Endothelial cell of umbilical vein (primary cell): ENCODE measurements at regions not wholly inside any gene's neighbourhood (a gene's known extent, or its start where the extent isn't known, plus 50 kb on each side); places are given as distances from the start of the nearest gene placed in this dataset.

Experiments
- BruUV-seq: library from RNA; stranded (reverse); fragments of 400-500 nt; replicated peaks from 2 replicates; lab custom pipeline; 2021; lab: Mats Ljungman, UMichigan
- CTCF ChIA-PET: fragments of 300-600, 350-600 bp; sonication (Branson Sonifier 250); formaldehyde crosslinking; loops from one replicate; lab custom pipeline; 2021; ENCODE audit warnings: antibody characterized with exemption, inconsistent platforms; lab: Charles Lee
- POLR2A ChIA-PET: fragments of 300-600, 350-600 bp; sonication (Branson Sonifier 250); formaldehyde crosslinking; loops from one replicate; lab custom pipeline; 2021; ENCODE audit warnings: antibody characterized with exemption, inconsistent platforms; lab: Charles Lee
- DNase-seq: peaks from one replicate; pipeline ENCODE4 v3.0.0-alpha.2; 2011; ENCODE audit warnings: low read depth, low spot score
- FAIRE-seq: peaks from 2 replicates; lab custom pipeline; 2011; peaks lifted over from hg19 to GRCh38; lab: Jason Lieb, UNC
- H2AFZ ChIP-seq: 2 replicates; pipeline ENCODE4 v1.6.0; 2012; ENCODE audit warnings: low read depth, low read length, control low read depth, inconsistent platforms
- H3K27ac ChIP-seq: 2 replicates; pipeline ENCODE4 v1.5.1; 2011; ENCODE audit warnings: low read depth, mild to moderate bottlenecking, control low read depth, low read length, moderate library complexity; ENCODE audit not compliant: insufficient read depth
- H3K27me3 ChIP-seq, 2 experiments: 2 replicates each; pipeline versions ENCODE4 v1.6.0 to v1.6.1; 2011; ENCODE audit warnings: low read length in 2 of 2, mixed read lengths in 1 of 2; ENCODE audit not compliant: control insufficient read depth in 2 of 2, insufficient read depth in 2 of 2
- H3K36me3 ChIP-seq, 2 experiments: 2 replicates in 1 of 2; 3 replicates in 1 of 2; pipeline ENCODE4 v1.5.1; 2011; ENCODE audit warnings: low read length in 2 of 2, mild to moderate bottlenecking in 1 of 2, moderate library complexity in 1 of 2; ENCODE audit not compliant: control insufficient read depth in 2 of 2, insufficient read depth in 2 of 2; ENCODE audit errors: extremely low read depth in 1 of 2
- H3K4me1 ChIP-seq: 3 replicates; pipeline ENCODE4 v1.5.1; 2011; ENCODE audit warnings: mild to moderate bottlenecking, low read length; ENCODE audit not compliant: control insufficient read depth, insufficient read depth; ENCODE audit errors: extremely low read depth
- H3K4me2 ChIP-seq: 2 replicates; pipeline ENCODE4 v1.6.1; 2011; ENCODE audit warnings: low read length, control low read depth, mixed read lengths; ENCODE audit not compliant: insufficient read depth
- H3K4me3 ChIP-seq, 3 experiments: fragments of 200-600 bp in 1 of 3; sonication (generic), shearing (Covaris generic) in 1 of 3; replicated peaks in 1 of 3; 2 replicates each; pipeline ENCODE4 v1.5.1; 2011 to 2016; ENCODE audit warnings: control low read depth in 3 of 3, low read length in 3 of 3, mild to moderate bottlenecking in 2 of 3, inconsistent platforms in 1 of 3, low read depth in 1 of 3, moderate library complexity in 1 of 3; ENCODE audit not compliant: insufficient read depth in 1 of 3
- H3K79me2 ChIP-seq: 2 replicates; pipeline ENCODE4 v1.6.0; 2012; ENCODE audit warnings: low read length, inconsistent platforms; ENCODE audit not compliant: control insufficient read depth, insufficient read depth
- H3K9ac ChIP-seq: replicated peaks from 2 replicates; pipeline ENCODE3; 2011; ENCODE audit warnings: low read length, control low read depth; ENCODE audit not compliant: insufficient read depth; ENCODE audit errors: extremely low read depth
- H3K9me1 ChIP-seq: replicated peaks from 3 replicates; pipeline ENCODE4 v1.6.0; 2011; ENCODE audit warnings: mild to moderate bottlenecking, low read length; ENCODE audit not compliant: control insufficient read depth, insufficient read depth; ENCODE audit errors: extremely low read depth
- H3K9me3 ChIP-seq: replicated peaks from 2 replicates; pipeline ENCODE4 v1.5.1; 2012; ENCODE audit warnings: low read length, inconsistent platforms; ENCODE audit not compliant: control insufficient read depth, insufficient read depth
- H4K20me1 ChIP-seq: replicated peaks from 2 replicates; pipeline ENCODE3; 2011; ENCODE audit warnings: mild to moderate bottlenecking, low read length; ENCODE audit not compliant: control insufficient read depth, insufficient read depth; ENCODE audit errors: extremely low read depth
- EZH2 ChIP-seq: IDR thresholded peaks from 2 replicates; pipeline ENCODE4 v1.6.1; 2012; ENCODE audit warnings: borderline replicate concordance, low read depth, mild to moderate bottlenecking, moderate library complexity, low read length, inconsistent platforms; ENCODE audit not compliant: severe bottlenecking
- FOS ChIP-seq: IDR thresholded peaks from 2 replicates; pipeline ENCODE4 v1.6.1; 2011; ENCODE audit warnings: mild to moderate bottlenecking, low read length, moderate library complexity, borderline replicate concordance; ENCODE audit not compliant: insufficient read depth
- GATA2 ChIP-seq: IDR thresholded peaks from 2 replicates; pipeline ENCODE4 v1.7.0; 2011; ENCODE audit warnings: low read depth, mild to moderate bottlenecking, moderate library complexity, mixed read lengths, low read length; ENCODE audit not compliant: insufficient read length, insufficient read depth
- JUN ChIP-seq: IDR thresholded peaks from 2 replicates; pipeline ENCODE4 v1.6.1; 2011; ENCODE audit warnings: borderline replicate concordance, low read depth; ENCODE audit not compliant: insufficient read length, insufficient read depth
- MYC ChIP-seq: IDR thresholded peaks from one replicate; pipeline ENCODE4 v1.6.1; 2011; ENCODE audit warnings: mild to moderate bottlenecking, low read depth, low read length
- POLR2A ChIP-seq: IDR thresholded peaks from 2 replicates; pipeline ENCODE4 v1.6.1; 2012; ENCODE audit warnings: low read depth, mild to moderate bottlenecking, control low read depth, low read length
- POLR2AphosphoS5 ChIP-seq: IDR thresholded peaks from 2 replicates; pipeline ENCODE4 v1.6.1; 2012; ENCODE audit warnings: low read depth, mild to moderate bottlenecking, control low read depth, low read length, moderate library complexity; ENCODE audit not compliant: insufficient read depth
- dilution Hi-C: fragments of 300-500 bp; cut with MboI; formaldehyde crosslinking; loops from one replicate; pipeline ENCODE4 v1.15.0; 2019; ENCODE audit warnings: low sequenced_read_pairs; ENCODE audit not compliant: extremely low pct_ligation_motif_present
- intact Hi-C: fragments of 100-400 bp; cut with micrococcal nuclease; formaldehyde crosslinking; loops from one replicate; pipeline ENCODE4 v1.10.0; 2022
- TF ChIP-seq, protein P1 (sequence below), 2 donors: IDR thresholded peaks; 1 replicate in 1 of 2; 2 replicates in 1 of 2; pipeline ENCODE4 v1.5.1; 2011; ENCODE audit warnings: low read length in 2 of 2, mild to moderate bottlenecking in 2 of 2, moderate library complexity in 2 of 2, control low read depth in 1 of 2, inconsistent platforms in 1 of 2, low read depth in 1 of 2; ENCODE audit not compliant: insufficient read depth in 1 of 2; ENCODE audit errors: extremely low read depth in 1 of 2
- TF ChIP-seq, protein P2 (sequence below): IDR thresholded peaks from 2 replicates; pipeline ENCODE4 v1.6.1; 2011; ENCODE audit not compliant: insufficient read depth, insufficient read length

DNA sequence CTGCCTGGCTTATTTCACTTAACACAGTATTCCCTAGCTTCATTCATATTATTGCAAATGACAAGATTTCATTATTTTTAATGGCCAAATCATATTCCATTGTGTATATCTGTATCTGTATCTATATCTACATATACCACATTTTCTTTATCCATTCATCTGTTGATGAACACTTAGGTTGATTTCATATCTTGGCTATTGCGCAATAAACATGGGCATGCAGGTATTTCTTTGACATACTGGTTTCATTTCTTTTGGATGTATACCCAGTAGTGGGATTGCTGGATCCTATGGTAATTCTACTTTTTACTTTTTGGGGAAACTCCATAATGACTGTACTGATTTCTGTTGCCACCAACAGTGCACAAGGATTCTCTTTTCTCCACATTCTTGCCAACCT lies 68.9 kb upstream of the CREB5 start:
- H3K4me2 ChIP-seq = no peak overlapping the region
- dilution Hi-C loops = no loop called here
- FAIRE-seq (no peak), DNase-seq (no peak)
- no peaks in the 10 kb centered on the region for H3K4me1 ChIP-seq
- POLR2A ChIA-PET = no interaction called here
- H4K20me1 ChIP-seq = no peaks in the 10 kb centered on the region
- intact Hi-C loops = no loop called here
- no peak overlapping the region for H3K27ac ChIP-seq
- CTCF ChIA-PET = no interaction called here
- H3K27me3 ChIP-seq = peaks cover 2% of the 10 kb centered on the region in 2 experiments
- H3K4me3 ChIP-seq = no peak overlapping the region
- no peak overlapping the region for H2AFZ ChIP-seq
- H3K9me1 ChIP-seq = no peaks in the 10 kb centered on the region
- H3K36me3 ChIP-seq = no peaks in the 10 kb centered on the region
- no peaks in the 10 kb centered on the region for H3K9me3 ChIP-seq
- no TSS peak for BruUV-seq
- H3K9ac ChIP-seq = no peak overlapping the region
- no peaks in the 10 kb centered on the region for H3K79me2 ChIP-seq
- TF ChIP-seq, protein P1, sequence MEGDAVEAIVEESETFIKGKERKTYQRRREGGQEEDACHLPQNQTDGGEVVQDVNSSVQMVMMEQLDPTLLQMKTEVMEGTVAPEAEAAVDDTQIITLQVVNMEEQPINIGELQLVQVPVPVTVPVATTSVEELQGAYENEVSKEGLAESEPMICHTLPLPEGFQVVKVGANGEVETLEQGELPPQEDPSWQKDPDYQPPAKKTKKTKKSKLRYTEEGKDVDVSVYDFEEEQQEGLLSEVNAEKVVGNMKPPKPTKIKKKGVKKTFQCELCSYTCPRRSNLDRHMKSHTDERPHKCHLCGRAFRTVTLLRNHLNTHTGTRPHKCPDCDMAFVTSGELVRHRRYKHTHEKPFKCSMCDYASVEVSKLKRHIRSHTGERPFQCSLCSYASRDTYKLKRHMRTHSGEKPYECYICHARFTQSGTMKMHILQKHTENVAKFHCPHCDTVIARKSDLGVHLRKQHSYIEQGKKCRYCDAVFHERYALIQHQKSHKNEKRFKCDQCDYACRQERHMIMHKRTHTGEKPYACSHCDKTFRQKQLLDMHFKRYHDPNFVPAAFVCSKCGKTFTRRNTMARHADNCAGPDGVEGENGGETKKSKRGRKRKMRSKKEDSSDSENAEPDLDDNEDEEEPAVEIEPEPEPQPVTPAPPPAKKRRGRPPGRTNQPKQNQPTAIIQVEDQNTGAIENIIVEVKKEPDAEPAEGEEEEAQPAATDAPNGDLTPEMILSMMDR (IDR thresholded peaks at IDR 0.05; ENCODE audit: extremely low read depth in 1 of 2, insufficient read depth in 1 of 2, low read depth in 1 of 2, low read length in 2 of 2) = no peak
- TF ChIP-seq GATA2 (no peak), JUN (no peak), FOS (no peak), POLR2A (no peak)
- TF ChIP-seq, protein P2, sequence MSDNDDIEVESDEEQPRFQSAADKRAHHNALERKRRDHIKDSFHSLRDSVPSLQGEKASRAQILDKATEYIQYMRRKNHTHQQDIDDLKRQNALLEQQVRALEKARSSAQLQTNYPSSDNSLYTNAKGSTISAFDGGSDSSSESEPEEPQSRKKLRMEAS = no peak

DNA sequence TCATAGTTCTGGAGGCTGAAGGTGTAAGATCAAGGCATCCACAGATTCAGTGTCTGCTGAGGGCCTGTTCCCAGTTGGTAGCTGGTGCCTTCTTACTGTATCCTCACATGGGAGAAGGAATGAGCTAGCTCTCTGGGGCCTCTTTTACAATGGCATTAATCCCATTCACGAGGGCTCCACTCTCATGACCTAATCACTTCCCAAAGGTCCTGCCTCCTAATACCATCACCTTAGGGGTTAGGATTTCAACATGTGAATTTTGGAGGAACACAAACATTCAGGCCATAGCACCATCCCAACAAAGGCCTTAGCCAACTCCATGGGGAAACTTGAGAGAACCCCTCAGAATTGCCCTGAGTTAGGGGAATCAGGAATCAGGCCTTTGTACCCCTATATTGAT lies 66.1 kb upstream of the CREB5 start:
- FAIRE-seq (no peak), DNase-seq (no peak)
- H3K79me2 ChIP-seq = no peaks in the 10 kb centered on the region
- intact Hi-C loops (no loop called here), dilution Hi-C loops (no loop called here)
- BruUV-seq = no TSS peak
- no peaks in the 10 kb centered on the region for H3K36me3 ChIP-seq
- ChIA-PET POLR2A (no interaction called here), CTCF (no interaction called here)
- H3K4me2 ChIP-seq = no peak overlapping the region
- H3K9me1 ChIP-seq = no peaks in the 10 kb centered on the region
- no peaks in the 10 kb centered on the region for H3K4me1 ChIP-seq
- no peak overlapping the region for H3K27ac ChIP-seq
- no peak overlapping the region for H2AFZ ChIP-seq
- H3K27me3 ChIP-seq = peaks cover 2% of the 10 kb centered on the region in 2 experiments
- H4K20me1 ChIP-seq = no peaks in the 10 kb centered on the region
- H3K9ac ChIP-seq = no peak overlapping the region
- TF ChIP-seq EZH2 (no peak), MYC (no peak), POLR2A (no peak), POLR2AphosphoS5 (no peak), FOS (no peak), GATA2 (no peak), JUN (no peak)
- TF ChIP-seq, protein P1 (IDR thresholded peaks at IDR 0.05; ENCODE audit: extremely low read depth in 1 of 2, insufficient read depth in 1 of 2, low read depth in 1 of 2, low read length in 2 of 2) = no peak
- TF ChIP-seq, protein P2 = no peak
- no peak overlapping the region for H3K4me3 ChIP-seq
- H3K9me3 ChIP-seq = no peaks in the 10 kb centered on the region
